Gastroesophageal sphincter (tissue), 4 donors: ENCODE measurements at regions not wholly inside any gene's neighbourhood (a gene's known extent, or its start where the extent isn't known, plus 50 kb on each side); places are given as distances from the start of the nearest gene placed in this dataset.

ENCODE experiments used
- ATAC-seq: fragments of 150-250 bp; one replicate; pipeline ENCODE4 v1.9.1; 2016; ENCODE audit warnings: mild to moderate bottlenecking, moderate library complexity
- H3K27ac ChIP-seq, 4 donors: fragments of 200-600 bp; sonication (generic) in 3 of 4; 1 replicate in 3 of 4; 2 replicates in 1 of 4; pipeline ENCODE4 v1.5.1; 2016 to 2019
- H3K27me3 ChIP-seq: fragments of 200-600 bp; sonication (generic); one replicate; pipeline ENCODE4 v1.5.1; 2019
- H3K36me3 ChIP-seq, 2 donors: fragments of 200-600 bp; sonication (generic); one replicate each; pipeline ENCODE4 v1.5.1; 2019; ENCODE audit warnings: control low read depth in 1 of 2
- H3K4me1 ChIP-seq, 3 donors: fragments of 200-600 bp; sonication (generic); 1 replicate in 2 of 3; 2 replicates in 1 of 3; pipeline ENCODE4 v1.5.1; 2016 to 2019; ENCODE audit warnings: control low read depth in 2 of 3
- H3K4me3 ChIP-seq, 2 donors: fragments of 200-600 bp; sonication (generic); one replicate each; pipeline ENCODE4 v1.5.1; 2019; ENCODE audit warnings: mild to moderate bottlenecking in 1 of 2, moderate library complexity in 1 of 2
- H3K9me3 ChIP-seq, 3 donors: fragments of 200-600 bp; sonication (generic); one replicate each; pipeline ENCODE4 v1.5.1; 2017 to 2019; ENCODE audit warnings: control low read depth in 2 of 3
- CTCF ChIP-seq, 4 experiments: fragments of 200-600 bp in 2 of 4; fragments of 450-650 bp in 2 of 4; sonication (generic) in 1 of 4; IDR thresholded peaks; one replicate each; pipeline ENCODE4 v1.5.1; 2017 to 2019; ENCODE audit warnings: antibody characterized with exemption in 4 of 4, mild to moderate bottlenecking in 2 of 4, moderate library complexity in 2 of 4
- EP300 ChIP-seq: sonication (generic); formaldehyde crosslinking; IDR thresholded peaks from one replicate; pipeline ENCODE4 v1.6.1; 2017; ENCODE audit warnings: antibody characterized with exemption, mild to moderate bottlenecking
- POLR2A ChIP-seq, 2 donors: fragments of 450-650 bp; IDR thresholded peaks; one replicate each; pipeline ENCODE4 v1.6.1; 2017; ENCODE audit warnings: antibody characterized with exemption in 2 of 2, mild to moderate bottlenecking in 2 of 2, moderate library complexity in 1 of 2
- POLR2AphosphoS5 ChIP-seq: sonication (generic); formaldehyde crosslinking; IDR thresholded peaks from one replicate; pipeline ENCODE4 v1.6.1; 2017; ENCODE audit warnings: antibody characterized with exemption
- WGBS, 2 donors: methylation state at CpG; one replicate each; pipeline ENCODE4 v1.1.5; 2018; ENCODE audit warnings: low coverage in 1 of 2; 5-methylcytosine and 5-hydroxymethylcytosine counted together

GRCh38 chr15:45842151-45842550 is 207.3 kb downstream of the SQOR start:
- no peak overlapping the region for H3K27ac ChIP-seq
- no peaks in the 10 kb centered on the region for H3K4me1 ChIP-seq
- H3K27me3 ChIP-seq = peaks cover 33% of the 10 kb centered on the region
- no peak for ATAC-seq
- H3K9me3 ChIP-seq = no peaks in the 10 kb centered on the region
- WGBS, 2 donors = 14 to 86% methylated on average over 1 of the region's 1 CpG
- no peaks in the 10 kb centered on the region for H3K36me3 ChIP-seq
- no peak for TF ChIP-seq CTCF (IDR thresholded peaks at IDR 0.05)
- TF ChIP-seq POLR2A (IDR thresholded peaks at IDR 0.05) = no peak
- no peak for TF ChIP-seq EP300
- TF ChIP-seq POLR2AphosphoS5 = no peak
- no peak overlapping the region for H3K4me3 ChIP-seq

- H3K36me3 ChIP-seq = no peaks in the 10 kb centered on the region
- no peak overlapping the region for H3K27ac ChIP-seq
- TF ChIP-seq CTCF (IDR thresholded peaks at IDR 0.05) (no peak), EP300 (no peak), POLR2AphosphoS5 (no peak), POLR2A (IDR thresholded peaks at IDR 0.05) (no peak)
- H3K9me3 ChIP-seq = peaks cover 0 to 6% (median 0%) of the 10 kb centered on the region in 3 donors
- H3K27me3 ChIP-seq = peaks cover 6% of the 10 kb centered on the region
- WGBS, 2 donors = 40 to 45% methylated on average over 2 to 4 of the region's 4 CpGs
- no peak for ATAC-seq
- H3K4me1 ChIP-seq = no peaks in the 10 kb centered on the region
- no peak overlapping the region for H3K4me3 ChIP-seq
These were observed 212.8 kb downstream of the SQOR start for GRCh38 chr15:45847645-45848044.

- no peaks in the 10 kb centered on the region for H3K4me1 ChIP-seq
- WGBS, 2 donors = 83 to 95% methylated on average over 2 to 3 of the region's 3 CpGs
- H3K27me3 ChIP-seq = no peaks in the 10 kb centered on the region
- H3K4me3 ChIP-seq = no peak overlapping the region
- no peak for ATAC-seq
- peaks cover 0 to 6% (median 0%) of the 10 kb centered on the region in 3 donors for H3K9me3 ChIP-seq
- no peak overlapping the region for H3K27ac ChIP-seq
- TF ChIP-seq POLR2A (IDR thresholded peaks at IDR 0.05) (no peak), CTCF (IDR thresholded peaks at IDR 0.05) (no peak), POLR2AphosphoS5 (no peak)
- H3K36me3 ChIP-seq = no peaks in the 10 kb centered on the region
These were observed 214.3 kb downstream of the SQOR start for GRCh38 chr15:45849136-45849535.

GRCh38 chr15:45854455-45855202 is 219.8 kb downstream of the SQOR start:
- 77 to 86% methylated on average over 5 to 6 of the region's 6 CpGs for WGBS, 2 donors

More at GRCh38 chr15:45854455-45855202, 219.8 kb downstream of the SQOR start:
- ATAC-seq = no peak
- Histone ChIP-seq H3K4me1 (no peaks in the 10 kb centered on the region), H3K4me3 (no peak overlapping the region), H3K27ac (no peak overlapping the region), H3K27me3 (no peaks in the 10 kb centered on the region), H3K36me3 (no peaks in the 10 kb centered on the region), H3K9me3 (peaks cover 0 to 6% (median 0%) of the 10 kb centered on the region in 3 donors)
- TF ChIP-seq EP300 (no peak), CTCF (IDR thresholded peaks at IDR 0.05) (no peak), POLR2AphosphoS5 (no peak), POLR2A (IDR thresholded peaks at IDR 0.05) (no peak)
